ENCODE measurements at regions not wholly inside any gene's neighbourhood (a gene's known extent, or its start where the extent isn't known, plus 50 kb on each side); places are given as distances from the start of the nearest gene placed in this dataset.

- Histone ChIP-seq H2AFZ (ENCODE audit: insufficient read depth, low read length, poor library complexity) (no peak overlapping the region), H4K8ac (ENCODE audit: low read depth, low read length) (no peak overlapping the region), H4K12ac (ENCODE audit: low read depth, low read length) (no peak overlapping the region), H3K23ac (ENCODE audit: low read length) (no peak overlapping the region), H3K14ac (ENCODE audit: low read length) (no peak overlapping the region), H2AK5ac (ENCODE audit: low read length) (no peak overlapping the region), H3K18ac (ENCODE audit: low read length) (no peak overlapping the region), H2BK5ac (ENCODE audit: low read depth, low read length, poor library complexity) (no peak overlapping the region), H3K79me2 (ENCODE audit: control insufficient read depth, insufficient read depth, low read length, poor library complexity) (no peaks in the 10 kb centered on the region), H3K9me3 (ENCODE audit: insufficient read depth, low read depth, low read length) (peaks cover 2% of the 10 kb centered on the region), H3K79me1 (ENCODE audit: low read length) (no peaks in the 10 kb centered on the region), H3K9ac (ENCODE audit: low read length) (no peak overlapping the region), H3K4ac (ENCODE audit: low read depth, low read length) (no peak overlapping the region), H3K4me2 (ENCODE audit: low read length) (no peak overlapping the region), H4K91ac (ENCODE audit: low read depth, low read length) (no peak overlapping the region), H3K27ac (ENCODE audit: low read depth, low read length) (no peak overlapping the region), H3K4me3 (ENCODE audit: low read depth, low read length) (no peak overlapping the region), H2BK12ac (ENCODE audit: low read length) (no peak overlapping the region), H3K4me1 (ENCODE audit: control insufficient read depth in 1 of 2, insufficient read depth in 2 of 2, low read length in 2 of 2) (peaks cover 0 to 6% of the 10 kb centered on the region in 2 experiments), H3K36me3 (ENCODE audit: control insufficient read depth in 1 of 2, insufficient read depth in 2 of 2, low read length in 2 of 2) (no peaks in the 10 kb centered on the region), H3K27me3 (ENCODE audit: insufficient read depth, low read length) (no peaks in the 10 kb centered on the region), H2BK120ac (ENCODE audit: insufficient read depth, low read length, poor library complexity) (no peak overlapping the region)
- no peak for DNase-seq
- WGBS (ENCODE audit: extremely low coverage, insufficient coverage, insufficient read length) = no CpG with 5 or more reads among the region's 15 CpGs
Observed at GRCh38 chr10:124222318-124222987, 129.1 kb upstream of the CHST15 start.

DNA sequence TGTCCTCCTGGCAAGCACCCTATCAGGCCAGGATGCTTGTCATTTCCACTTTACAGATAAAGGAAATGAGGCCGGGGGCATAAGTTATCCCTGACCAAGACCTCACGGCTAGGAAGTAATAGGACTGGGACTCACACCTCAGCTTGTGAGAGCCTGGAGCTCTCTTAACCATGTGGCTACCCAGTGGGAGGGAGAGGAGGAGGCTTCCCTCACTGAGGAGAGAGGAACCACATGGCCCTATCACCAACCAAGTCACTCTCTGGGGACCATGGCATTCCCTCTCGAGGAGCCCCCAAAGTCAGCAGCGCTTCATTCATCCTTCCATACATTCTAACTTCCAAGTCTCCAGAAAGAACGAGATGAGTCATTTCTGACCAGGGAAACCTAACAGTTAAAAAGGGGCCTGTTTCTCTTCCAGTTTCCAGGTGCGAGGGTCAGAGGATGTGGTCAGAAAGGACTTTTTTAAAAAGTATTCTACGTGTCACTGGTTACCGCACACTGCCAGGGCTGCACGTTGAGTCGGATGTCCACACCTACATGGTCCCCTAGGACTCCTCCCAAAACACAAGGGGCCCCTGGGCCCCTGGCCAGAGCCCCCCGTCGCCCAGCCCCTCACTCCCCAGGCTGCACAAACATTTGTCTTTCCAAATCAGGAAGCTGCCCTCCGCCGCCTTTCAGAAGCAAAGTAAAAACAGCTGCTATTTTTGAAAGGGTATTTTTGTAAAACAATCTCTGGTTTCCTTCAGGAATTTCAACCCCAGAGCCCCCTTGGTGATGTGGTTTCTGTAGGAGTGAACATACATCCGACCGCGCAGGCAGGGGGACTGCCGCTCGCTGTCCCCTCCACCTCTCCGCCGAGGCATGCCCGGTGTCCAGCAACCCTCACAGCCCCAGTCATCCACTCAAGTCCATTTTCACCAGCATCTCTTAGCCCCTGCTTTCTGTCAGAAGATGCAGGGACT, 128.2 kb upstream of the CHST15 start:
- no peaks in the 10 kb centered on the region for H3K79me2 ChIP-seq (ENCODE audit: control insufficient read depth, insufficient read depth, low read length, poor library complexity)
- no peak overlapping the region for H2BK120ac ChIP-seq (ENCODE audit: insufficient read depth, low read length, poor library complexity)
- no peak overlapping the region for H3K27ac ChIP-seq (ENCODE audit: low read depth, low read length)
- no peak overlapping the region for H3K4me3 ChIP-seq (ENCODE audit: low read depth, low read length)
- no peaks in the 10 kb centered on the region for H3K27me3 ChIP-seq (ENCODE audit: insufficient read depth, low read length)
- H3K4ac ChIP-seq (ENCODE audit: low read depth, low read length) = no peak overlapping the region
- DNase-seq = no peak
- no peak overlapping the region for H3K9ac ChIP-seq (ENCODE audit: low read length)
- no peak overlapping the region for H2BK5ac ChIP-seq (ENCODE audit: low read depth, low read length, poor library complexity)
- H2BK12ac ChIP-seq (ENCODE audit: low read length) = no peak overlapping the region
- H4K91ac ChIP-seq (ENCODE audit: low read depth, low read length) = no peak overlapping the region
- no peak overlapping the region for H4K8ac ChIP-seq (ENCODE audit: low read depth, low read length)
- no peak overlapping the region for H2AK5ac ChIP-seq (ENCODE audit: low read length)
- H3K18ac ChIP-seq (ENCODE audit: low read length) = no peak overlapping the region
- H3K4me1 ChIP-seq (ENCODE audit: control insufficient read depth in 1 of 2, insufficient read depth in 2 of 2, low read length in 2 of 2) = peaks cover 0 to 6% of the 10 kb centered on the region in 2 experiments
- H3K36me3 ChIP-seq (ENCODE audit: control insufficient read depth in 1 of 2, insufficient read depth in 2 of 2, low read length in 2 of 2) = no peaks in the 10 kb centered on the region
- no peak overlapping the region for H3K14ac ChIP-seq (ENCODE audit: low read length)
- H3K79me1 ChIP-seq (ENCODE audit: low read length) = no peaks in the 10 kb centered on the region
- no peak overlapping the region for H3K23ac ChIP-seq (ENCODE audit: low read length)
- peaks cover 2% of the 10 kb centered on the region for H3K9me3 ChIP-seq (ENCODE audit: insufficient read depth, low read depth, low read length)
- H4K12ac ChIP-seq (ENCODE audit: low read depth, low read length) = no peak overlapping the region
- WGBS (ENCODE audit: extremely low coverage, insufficient coverage, insufficient read length) = no CpG with 5 or more reads among the region's 22 CpGs
- H2AFZ ChIP-seq (ENCODE audit: insufficient read depth, low read length, poor library complexity) = no peak overlapping the region
- no peak overlapping the region for H3K4me2 ChIP-seq (ENCODE audit: low read length)

- no peak overlapping the region for H2AK5ac ChIP-seq (ENCODE audit: low read length)
- no peak overlapping the region for H3K18ac ChIP-seq (ENCODE audit: low read length)
- no peak overlapping the region for H2BK5ac ChIP-seq (ENCODE audit: low read depth, low read length, poor library complexity)
- WGBS (ENCODE audit: extremely low coverage, insufficient coverage, insufficient read length) = no CpG with 5 or more reads among the region's 12 CpGs
- H3K36me3 ChIP-seq (ENCODE audit: control insufficient read depth in 1 of 2, insufficient read depth in 2 of 2, low read length in 2 of 2) = no peaks in the 10 kb centered on the region
- H3K27ac ChIP-seq (ENCODE audit: low read depth, low read length) = no peak overlapping the region
- peaks cover 2% of the 10 kb centered on the region for H3K9me3 ChIP-seq (ENCODE audit: insufficient read depth, low read depth, low read length)
- no peak overlapping the region for H4K12ac ChIP-seq (ENCODE audit: low read depth, low read length)
- no peak for DNase-seq
- no peak overlapping the region for H3K23ac ChIP-seq (ENCODE audit: low read length)
- no peak overlapping the region for H2AFZ ChIP-seq (ENCODE audit: insufficient read depth, low read length, poor library complexity)
- no peak overlapping the region for H3K4ac ChIP-seq (ENCODE audit: low read depth, low read length)
- H3K4me3 ChIP-seq (ENCODE audit: low read depth, low read length) = no peak overlapping the region
- H3K27me3 ChIP-seq (ENCODE audit: insufficient read depth, low read length) = no peaks in the 10 kb centered on the region
- no peaks in the 10 kb centered on the region for H3K79me2 ChIP-seq (ENCODE audit: control insufficient read depth, insufficient read depth, low read length, poor library complexity)
- H3K79me1 ChIP-seq (ENCODE audit: low read length) = no peaks in the 10 kb centered on the region
- no peak overlapping the region for H4K91ac ChIP-seq (ENCODE audit: low read depth, low read length)
- H4K8ac ChIP-seq (ENCODE audit: low read depth, low read length) = no peak overlapping the region
- peaks cover 0 to 6% of the 10 kb centered on the region in 2 experiments for H3K4me1 ChIP-seq (ENCODE audit: control insufficient read depth in 1 of 2, insufficient read depth in 2 of 2, low read length in 2 of 2)
- H2BK120ac ChIP-seq (ENCODE audit: insufficient read depth, low read length, poor library complexity) = no peak overlapping the region
- no peak overlapping the region for H3K4me2 ChIP-seq (ENCODE audit: low read length)
- H2BK12ac ChIP-seq (ENCODE audit: low read length) = no peak overlapping the region
- H3K14ac ChIP-seq (ENCODE audit: low read length) = no peak overlapping the region
- H3K9ac ChIP-seq (ENCODE audit: low read length) = no peak overlapping the region
Observed at GRCh38 chr10:124220971-124221355, 127.6 kb upstream of the CHST15 start.

- H2AFZ ChIP-seq (ENCODE audit: insufficient read depth, low read length, poor library complexity) = no peak overlapping the region
Observed at GRCh38 chr10:124220547-124220946, 127.1 kb upstream of the CHST15 start.

More at GRCh38 chr10:124220547-124220946, 127.1 kb upstream of the CHST15 start:
- H3K27me3 ChIP-seq (ENCODE audit: insufficient read depth, low read length) = no peaks in the 10 kb centered on the region
- DNase-seq = no peak
- H2BK5ac ChIP-seq (ENCODE audit: low read depth, low read length, poor library complexity) = no peak overlapping the region
- H3K9ac ChIP-seq (ENCODE audit: low read length) = no peak overlapping the region
- H4K12ac ChIP-seq (ENCODE audit: low read depth, low read length) = no peak overlapping the region
- no CpG with 5 or more reads among the region's 6 CpGs for WGBS (ENCODE audit: extremely low coverage, insufficient coverage, insufficient read length)
- no peak overlapping the region for H3K27ac ChIP-seq (ENCODE audit: low read depth, low read length)
- H2AK5ac ChIP-seq (ENCODE audit: low read length) = no peak overlapping the region
- no peak overlapping the region for H4K8ac ChIP-seq (ENCODE audit: low read depth, low read length)
- no peak overlapping the region for H3K23ac ChIP-seq (ENCODE audit: low read length)
- H3K79me1 ChIP-seq (ENCODE audit: low read length) = no peaks in the 10 kb centered on the region
- H3K4me3 ChIP-seq (ENCODE audit: low read depth, low read length) = no peak overlapping the region
- peaks cover 2% of the 10 kb centered on the region for H3K9me3 ChIP-seq (ENCODE audit: insufficient read depth, low read depth, low read length)
- no peaks in the 10 kb centered on the region for H3K36me3 ChIP-seq (ENCODE audit: control insufficient read depth in 1 of 2, insufficient read depth in 2 of 2, low read length in 2 of 2)
- H4K91ac ChIP-seq (ENCODE audit: low read depth, low read length) = no peak overlapping the region
- H3K4me2 ChIP-seq (ENCODE audit: low read length) = no peak overlapping the region
- H2BK120ac ChIP-seq (ENCODE audit: insufficient read depth, low read length, poor library complexity) = no peak overlapping the region
- H3K4ac ChIP-seq (ENCODE audit: low read depth, low read length) = no peak overlapping the region
- no peak overlapping the region for H3K18ac ChIP-seq (ENCODE audit: low read length)
- H3K14ac ChIP-seq (ENCODE audit: low read length) = no peak overlapping the region
- H2BK12ac ChIP-seq (ENCODE audit: low read length) = no peak overlapping the region
- H3K4me1 ChIP-seq (ENCODE audit: control insufficient read depth in 1 of 2, insufficient read depth in 2 of 2, low read length in 2 of 2) = peaks cover 0 to 6% of the 10 kb centered on the region in 2 experiments
- H3K79me2 ChIP-seq (ENCODE audit: control insufficient read depth, insufficient read depth, low read length, poor library complexity) = no peaks in the 10 kb centered on the region
